ENCODE measurements at regions not wholly inside any gene's neighbourhood (a gene's known extent, or its start where the extent isn't known, plus 50 kb on each side); places are given as distances from the start of the nearest gene placed in this dataset.
"Not testable (repeated sequence)": the region's sequence is repeated elsewhere in the genome, so short reads cannot be mapped to it uniquely, and the experiment has no call there.

DNA sequence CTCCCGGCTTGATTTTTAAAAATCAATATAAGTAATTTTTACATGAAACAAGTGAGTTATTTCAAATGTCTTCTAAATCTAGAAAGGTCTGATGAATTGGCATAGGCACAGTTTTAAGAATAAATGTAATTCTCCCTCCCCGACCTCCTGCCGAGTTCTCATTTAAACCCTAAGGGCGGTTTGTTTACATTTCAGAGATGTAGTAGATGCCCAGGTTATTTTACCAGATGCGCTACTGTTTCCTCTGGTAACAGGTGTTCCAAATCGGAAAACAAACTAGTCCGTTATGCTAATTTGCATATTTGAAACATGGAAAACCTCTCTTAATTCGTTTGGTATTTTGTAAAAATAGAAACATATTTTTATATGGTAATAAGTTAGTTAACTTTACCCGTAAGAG lies 53.8 kb upstream of the CFAP126 start:
- Histone ChIP-seq H3K79me2 (ENCODE audit: control insufficient read depth, insufficient read depth, low read length) (no peaks in the 10 kb centered on the region), H3K4me3 (replicated peaks in 1 of 3; ENCODE audit: insufficient read depth in 1 of 3, low read depth in 1 of 3, low read length in 3 of 3) (no peak overlapping the region), H3K9me3 (replicated peaks; ENCODE audit: control insufficient read depth, insufficient read depth, low read length) (no peaks in the 10 kb centered on the region), H2AFZ (ENCODE audit: low read depth, low read length) (no peak overlapping the region), H3K9ac (replicated peaks; ENCODE audit: extremely low read depth, insufficient read depth, low read length) (no peak overlapping the region), H3K36me3 (ENCODE audit: control insufficient read depth in 2 of 2, extremely low read depth in 1 of 2, insufficient read depth in 2 of 2, low read length in 2 of 2) (no peaks in the 10 kb centered on the region), H3K27ac (ENCODE audit: insufficient read depth, low read depth, low read length) (no peak overlapping the region), H3K27me3 (ENCODE audit: control insufficient read depth in 2 of 2, insufficient read depth in 2 of 2, low read length in 2 of 2) (peaks cover 0 to 2% of the 10 kb centered on the region in 2 experiments), H3K4me1 (ENCODE audit: control insufficient read depth, extremely low read depth, insufficient read depth, low read length) (no peaks in the 10 kb centered on the region), H4K20me1 (replicated peaks; ENCODE audit: control insufficient read depth, extremely low read depth, insufficient read depth, low read length) (no peaks in the 10 kb centered on the region), H3K4me2 (ENCODE audit: insufficient read depth, low read length) (peak overlapping the region; percentile 20), H3K9me1 (replicated peaks; ENCODE audit: control insufficient read depth, extremely low read depth, insufficient read depth, low read length) (no peaks in the 10 kb centered on the region)
- no TSS peak for BruUV-seq (replicated peaks)
- no peak for DNase-seq (ENCODE audit: low read depth, low spot score)
- CTCF ChIA-PET, result no interaction called here
- FAIRE-seq, result peak; percentile 8
- dilution Hi-C loops (cut with MboI; ENCODE audit: extremely low pct_ligation_motif_present, low sequenced_read_pairs), result no loop called here
- intact Hi-C loops (cut with micrococcal nuclease), result no loop called here
- POLR2A ChIA-PET, result no interaction called here
- TF ChIP-seq MYC (IDR thresholded peaks at IDR 0.05; ENCODE audit: low read depth, low read length) (no peak), POLR2A (IDR thresholded peaks at IDR 0.05; ENCODE audit: low read depth, low read length) (no peak)

DNA sequence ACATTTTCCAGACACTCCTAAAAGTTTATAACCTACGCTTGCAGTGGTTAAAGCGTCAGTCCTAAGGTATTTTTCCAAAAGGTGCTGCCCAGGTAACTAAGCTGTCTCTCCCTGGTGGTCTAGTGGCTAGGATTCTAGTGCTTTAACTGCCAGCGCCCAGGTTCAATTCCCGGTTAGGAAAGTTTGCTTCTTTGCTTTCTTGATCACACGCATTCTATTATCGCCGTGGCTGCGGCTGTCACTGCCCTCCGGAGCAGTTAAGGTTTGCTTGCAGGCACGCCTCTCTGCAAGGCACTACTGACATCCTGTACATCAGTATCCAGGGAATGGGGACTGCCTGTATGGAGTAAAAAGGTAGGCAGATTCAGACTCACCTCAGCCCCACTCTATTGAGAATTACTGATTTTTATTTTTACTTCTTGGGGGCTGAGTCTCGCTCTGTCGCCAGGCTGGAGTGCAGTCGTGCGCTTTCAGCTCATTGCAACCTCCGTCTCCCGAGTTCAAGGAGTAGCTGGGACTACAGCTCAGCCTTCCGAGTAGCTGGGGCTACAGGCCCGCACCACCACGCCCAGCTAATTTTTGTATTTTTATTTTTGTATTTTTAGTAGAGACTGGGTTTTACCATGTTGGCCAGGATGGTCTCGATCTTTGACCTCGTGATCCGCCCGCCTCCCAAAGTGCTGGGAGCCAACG lies 53.2 kb upstream of the CFAP126 start:
- no peaks in the 10 kb centered on the region for H3K4me1 ChIP-seq (ENCODE audit: control insufficient read depth, extremely low read depth, insufficient read depth, low read length)
- H3K4me2 ChIP-seq (ENCODE audit: insufficient read depth, low read length), result no peak overlapping the region
- intact Hi-C loops (cut with micrococcal nuclease) (no loop called here), dilution Hi-C loops (cut with MboI; ENCODE audit: extremely low pct_ligation_motif_present, low sequenced_read_pairs) (no loop called here)
- no peaks in the 10 kb centered on the region for H3K9me3 ChIP-seq (replicated peaks; ENCODE audit: control insufficient read depth, insufficient read depth, low read length)
- no peak overlapping the region for H3K4me3 ChIP-seq (replicated peaks in 1 of 3; ENCODE audit: insufficient read depth in 1 of 3, low read depth in 1 of 3, low read length in 3 of 3)
- H4K20me1 ChIP-seq (replicated peaks; ENCODE audit: control insufficient read depth, extremely low read depth, insufficient read depth, low read length), result no peaks in the 10 kb centered on the region
- no peak overlapping the region for H3K27ac ChIP-seq (ENCODE audit: insufficient read depth, low read depth, low read length)
- no peak for TF ChIP-seq EZH2 (IDR thresholded peaks at IDR 0.05; ENCODE audit: borderline replicate concordance, low read depth, low read length, severe bottlenecking)
- TF ChIP-seq, protein P1, sequence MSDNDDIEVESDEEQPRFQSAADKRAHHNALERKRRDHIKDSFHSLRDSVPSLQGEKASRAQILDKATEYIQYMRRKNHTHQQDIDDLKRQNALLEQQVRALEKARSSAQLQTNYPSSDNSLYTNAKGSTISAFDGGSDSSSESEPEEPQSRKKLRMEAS (IDR thresholded peaks at IDR 0.05; ENCODE audit: insufficient read depth, insufficient read length), result no peak
- no peak for TF ChIP-seq MYC (IDR thresholded peaks at IDR 0.05; ENCODE audit: low read depth, low read length)
- no peak for TF ChIP-seq POLR2AphosphoS5 (IDR thresholded peaks at IDR 0.05; ENCODE audit: insufficient read depth, low read depth, low read length)
- TF ChIP-seq, protein P2, sequence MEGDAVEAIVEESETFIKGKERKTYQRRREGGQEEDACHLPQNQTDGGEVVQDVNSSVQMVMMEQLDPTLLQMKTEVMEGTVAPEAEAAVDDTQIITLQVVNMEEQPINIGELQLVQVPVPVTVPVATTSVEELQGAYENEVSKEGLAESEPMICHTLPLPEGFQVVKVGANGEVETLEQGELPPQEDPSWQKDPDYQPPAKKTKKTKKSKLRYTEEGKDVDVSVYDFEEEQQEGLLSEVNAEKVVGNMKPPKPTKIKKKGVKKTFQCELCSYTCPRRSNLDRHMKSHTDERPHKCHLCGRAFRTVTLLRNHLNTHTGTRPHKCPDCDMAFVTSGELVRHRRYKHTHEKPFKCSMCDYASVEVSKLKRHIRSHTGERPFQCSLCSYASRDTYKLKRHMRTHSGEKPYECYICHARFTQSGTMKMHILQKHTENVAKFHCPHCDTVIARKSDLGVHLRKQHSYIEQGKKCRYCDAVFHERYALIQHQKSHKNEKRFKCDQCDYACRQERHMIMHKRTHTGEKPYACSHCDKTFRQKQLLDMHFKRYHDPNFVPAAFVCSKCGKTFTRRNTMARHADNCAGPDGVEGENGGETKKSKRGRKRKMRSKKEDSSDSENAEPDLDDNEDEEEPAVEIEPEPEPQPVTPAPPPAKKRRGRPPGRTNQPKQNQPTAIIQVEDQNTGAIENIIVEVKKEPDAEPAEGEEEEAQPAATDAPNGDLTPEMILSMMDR (IDR thresholded peaks at IDR 0.05; ENCODE audit: extremely low read depth in 1 of 2, insufficient read depth in 1 of 2, low read depth in 1 of 2, low read length in 2 of 2), result no peak
- TF ChIP-seq GATA2 (IDR thresholded peaks at IDR 0.05; ENCODE audit: insufficient read depth, insufficient read length, low read depth, low read length), result no peak
- H3K9me1 ChIP-seq (replicated peaks; ENCODE audit: control insufficient read depth, extremely low read depth, insufficient read depth, low read length), result no peaks in the 10 kb centered on the region
- FAIRE-seq (no peak), DNase-seq (ENCODE audit: low read depth, low spot score) (no peak)
- no peak overlapping the region for H3K9ac ChIP-seq (replicated peaks; ENCODE audit: extremely low read depth, insufficient read depth, low read length)
- H3K27me3 ChIP-seq (ENCODE audit: control insufficient read depth in 2 of 2, insufficient read depth in 2 of 2, low read length in 2 of 2), result peaks cover 0 to 2% of the 10 kb centered on the region in 2 experiments
- no TSS peak for BruUV-seq (replicated peaks)
- no peaks in the 10 kb centered on the region for H3K79me2 ChIP-seq (ENCODE audit: control insufficient read depth, insufficient read depth, low read length)
- CTCF ChIA-PET, result interaction anchor here (1.2 kb wide), 1 partner anchor 19 kb away, joined by 3 read pairs; no protein-coding TSS in a partner anchor
- H3K36me3 ChIP-seq (ENCODE audit: control insufficient read depth in 2 of 2, extremely low read depth in 1 of 2, insufficient read depth in 2 of 2, low read length in 2 of 2), result no peaks in the 10 kb centered on the region
- POLR2A ChIA-PET, result no interaction called here
- H2AFZ ChIP-seq (ENCODE audit: low read depth, low read length), result no peak overlapping the region

DNA sequence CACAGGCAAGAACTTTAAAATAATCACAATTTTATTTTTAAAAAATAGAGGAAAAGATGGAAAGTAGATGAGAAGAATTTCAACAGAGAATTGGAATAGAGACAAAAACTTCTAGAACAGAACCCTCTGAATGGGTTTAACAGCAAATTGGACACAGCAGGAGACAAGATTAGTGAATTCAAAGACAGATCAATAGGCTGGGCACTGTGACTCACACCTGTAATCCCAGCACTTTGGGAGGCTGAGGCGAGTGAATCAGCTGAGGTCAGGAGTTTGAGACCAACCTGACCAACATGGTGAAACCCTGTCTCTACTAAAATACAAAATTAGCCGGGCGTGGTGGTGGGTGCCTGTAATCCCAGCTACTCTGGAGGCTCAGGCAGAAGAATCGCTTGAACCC lies 49.9 kb upstream of the CFAP126 start:
- H3K79me2 ChIP-seq (ENCODE audit: control insufficient read depth, insufficient read depth, low read length); H3K4me1 ChIP-seq (ENCODE audit: control insufficient read depth, extremely low read depth, insufficient read depth, low read length); H3K9me1 ChIP-seq (replicated peaks; ENCODE audit: control insufficient read depth, extremely low read depth, insufficient read depth, low read length); H2AFZ ChIP-seq (ENCODE audit: low read depth, low read length); H3K9me3 ChIP-seq (replicated peaks; ENCODE audit: control insufficient read depth, insufficient read depth, low read length); CTCF ChIA-PET; H3K4me3 ChIP-seq (replicated peaks in 1 of 3; ENCODE audit: insufficient read depth in 1 of 3, low read depth in 1 of 3, low read length in 3 of 3); H3K9ac ChIP-seq (replicated peaks; ENCODE audit: extremely low read depth, insufficient read depth, low read length); H4K20me1 ChIP-seq (replicated peaks; ENCODE audit: control insufficient read depth, extremely low read depth, insufficient read depth, low read length); FAIRE-seq; H3K36me3 ChIP-seq (ENCODE audit: control insufficient read depth in 2 of 2, extremely low read depth in 1 of 2, insufficient read depth in 2 of 2, low read length in 2 of 2); H3K27me3 ChIP-seq (ENCODE audit: control insufficient read depth in 2 of 2, insufficient read depth in 2 of 2, low read length in 2 of 2); intact Hi-C loops (cut with micrococcal nuclease); H3K4me2 ChIP-seq (ENCODE audit: insufficient read depth, low read length); BruUV-seq (replicated peaks); POLR2A ChIA-PET; DNase-seq (ENCODE audit: low read depth, low spot score); H3K27ac ChIP-seq (ENCODE audit: insufficient read depth, low read depth, low read length); dilution Hi-C loops (cut with MboI; ENCODE audit: extremely low pct_ligation_motif_present, low sequenced_read_pairs): not testable (repeated sequence)
